HG03060 (cell line): ENCODE measurements at regions not wholly inside any gene's neighbourhood (a gene's known extent, or its start where the extent isn't known, plus 50 kb on each side); places are given as distances from the start of the nearest gene placed in this dataset.

ENCODE experiments used
- ATAC-seq: cut with Tn5 transposase; IDR thresholded peaks from one replicate; pipeline ENCODE4 v1.9.1; 2021; ENCODE audit warnings: low read depth, moderate number of reproducible peaks; ENCODE audit not compliant: unreplicated experiment

DNA sequence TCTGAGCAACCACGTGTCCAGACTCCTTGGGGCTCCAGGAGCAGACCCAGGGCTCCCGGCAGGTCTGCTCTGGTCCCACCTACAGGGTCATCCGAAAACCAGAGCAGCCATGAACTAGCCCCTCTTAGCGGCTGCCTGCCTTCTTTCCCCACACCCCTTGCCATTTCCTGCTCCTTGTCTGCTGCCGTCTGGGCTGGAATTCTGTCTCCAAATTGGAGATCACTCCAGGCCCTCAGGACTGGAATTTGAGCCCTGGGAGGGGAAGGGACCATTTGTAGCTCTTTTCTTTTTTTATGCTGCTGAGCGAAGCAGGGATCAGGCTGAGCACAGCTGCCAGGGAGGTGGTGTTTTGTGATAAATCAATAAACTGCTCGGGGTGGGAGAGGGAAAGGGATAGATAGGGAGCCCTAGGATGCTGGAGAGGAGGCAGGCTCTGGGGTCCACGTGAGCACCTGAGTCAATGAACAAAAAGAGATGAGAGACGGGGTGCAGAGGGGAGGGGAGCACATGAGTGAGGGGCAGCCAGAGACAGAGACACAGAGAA lies 257.5 kb downstream of the ENGASE start:
- ATAC-seq = no peak

DNA sequence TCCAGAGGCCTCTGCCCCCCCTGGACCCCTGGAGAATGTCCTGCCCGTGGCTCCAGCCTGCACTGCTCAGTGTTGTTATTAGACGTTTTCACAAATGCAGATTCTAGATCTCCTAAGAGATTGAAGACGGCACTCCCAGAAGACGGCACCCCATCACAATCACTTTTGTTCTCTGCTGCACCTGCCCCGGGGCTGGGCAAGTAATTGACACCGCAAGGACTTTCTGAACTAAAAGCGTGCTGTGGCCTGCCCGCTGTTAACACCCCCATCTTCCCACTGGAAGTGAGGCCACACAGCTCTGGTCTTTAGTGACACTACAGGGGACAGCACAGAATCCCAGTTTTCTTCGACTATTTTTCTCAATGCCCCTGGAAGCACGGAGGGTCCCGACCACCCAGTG lies 256.9 kb downstream of the ENGASE start:
- ATAC-seq = no peak

DNA sequence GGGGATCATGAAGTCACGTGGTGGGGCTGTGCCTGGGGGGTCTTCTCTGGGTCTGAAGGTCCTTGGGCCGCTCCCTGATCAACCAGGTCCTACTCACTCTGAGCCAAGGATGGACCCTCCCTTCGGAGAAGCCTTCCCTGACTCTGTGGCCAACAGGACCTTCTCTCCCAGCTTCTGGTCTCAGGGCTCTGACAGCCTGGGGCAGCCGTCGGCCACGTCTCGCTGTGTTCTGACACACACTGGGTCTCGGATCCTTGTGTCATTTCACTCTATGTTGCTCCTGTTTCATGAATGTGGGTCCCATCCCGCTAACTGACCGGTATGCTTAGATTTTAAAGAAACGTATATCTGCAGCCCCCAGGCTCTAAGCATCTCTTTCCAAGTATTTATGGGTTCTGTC lies 256.1 kb downstream of the ENGASE start:
- ATAC-seq = no peak

DNA sequence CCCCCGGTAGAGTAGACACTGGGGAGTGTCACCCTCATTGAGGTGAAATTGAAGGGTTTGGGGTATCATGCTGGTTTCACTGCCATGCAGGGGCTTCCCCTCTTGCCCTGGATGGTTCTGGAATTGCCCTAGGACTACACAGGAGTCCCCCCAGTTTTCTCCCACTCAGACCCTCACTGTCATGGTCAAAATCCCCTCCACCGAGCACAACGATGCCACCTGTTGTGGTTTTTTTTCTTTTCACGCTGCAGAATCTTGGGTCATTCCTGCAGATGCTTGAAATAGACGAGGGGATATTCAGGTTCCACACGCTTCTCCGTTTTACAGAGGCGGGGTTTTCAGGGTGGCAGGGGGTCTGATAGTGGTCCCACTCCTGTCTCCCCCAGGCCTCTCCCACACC lies 255.6 kb downstream of the ENGASE start:
- ATAC-seq = no peak

DNA sequence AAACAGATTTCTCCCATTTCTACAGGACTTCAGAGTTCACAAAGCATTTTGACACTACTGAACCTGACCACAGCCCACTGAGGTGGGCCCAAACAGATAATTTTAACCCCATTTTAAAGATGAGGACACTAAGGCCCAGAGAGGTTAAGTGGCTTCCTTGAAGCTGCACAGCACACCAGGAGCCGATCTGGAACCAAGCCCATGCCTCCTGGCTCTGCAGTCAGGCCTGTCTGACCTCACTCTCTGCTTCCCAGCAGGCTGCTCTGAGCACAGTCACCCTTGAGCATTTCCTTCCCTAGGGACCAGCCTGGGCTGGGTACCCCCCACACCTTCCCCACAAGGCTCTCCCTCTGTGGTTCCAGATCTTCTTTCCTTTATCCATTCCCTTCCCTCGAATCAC lies 252.2 kb downstream of the ENGASE start:
- ATAC-seq = no peak

DNA sequence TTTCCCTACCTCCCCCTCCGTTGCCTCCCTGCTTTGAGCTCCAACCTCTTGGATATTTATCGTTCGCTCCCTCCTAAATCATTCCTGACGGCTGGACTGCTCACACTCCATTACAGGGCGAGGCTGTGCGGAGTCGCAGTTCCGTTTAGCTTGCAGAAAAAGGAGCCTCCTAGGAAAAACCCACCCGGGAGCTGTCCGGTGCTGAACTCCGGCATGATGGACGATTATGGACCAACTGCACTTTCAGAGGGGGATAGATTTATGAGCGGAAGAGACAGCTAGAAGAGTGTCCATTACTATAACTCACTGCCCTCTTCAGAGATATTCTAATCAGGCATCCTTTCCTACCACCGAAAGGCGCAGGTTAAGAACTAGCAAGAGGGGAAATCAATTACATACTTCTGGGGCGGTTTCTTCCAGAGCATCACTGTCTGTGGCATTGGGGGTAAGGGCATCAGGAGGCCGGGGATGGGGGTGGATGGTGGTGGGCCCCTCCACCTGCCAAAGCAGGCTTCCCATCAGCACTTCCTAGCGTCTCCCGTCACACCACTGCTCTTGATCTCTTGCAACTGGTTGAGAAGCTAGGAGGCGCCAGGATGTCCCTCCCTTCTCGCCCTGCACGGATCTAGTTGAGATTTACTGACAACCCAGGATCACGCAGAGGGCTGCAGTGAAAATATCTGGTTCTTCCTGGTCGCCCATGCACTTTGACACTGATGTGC lies 251.2 kb downstream of the ENGASE start:
- no peak for ATAC-seq

DNA sequence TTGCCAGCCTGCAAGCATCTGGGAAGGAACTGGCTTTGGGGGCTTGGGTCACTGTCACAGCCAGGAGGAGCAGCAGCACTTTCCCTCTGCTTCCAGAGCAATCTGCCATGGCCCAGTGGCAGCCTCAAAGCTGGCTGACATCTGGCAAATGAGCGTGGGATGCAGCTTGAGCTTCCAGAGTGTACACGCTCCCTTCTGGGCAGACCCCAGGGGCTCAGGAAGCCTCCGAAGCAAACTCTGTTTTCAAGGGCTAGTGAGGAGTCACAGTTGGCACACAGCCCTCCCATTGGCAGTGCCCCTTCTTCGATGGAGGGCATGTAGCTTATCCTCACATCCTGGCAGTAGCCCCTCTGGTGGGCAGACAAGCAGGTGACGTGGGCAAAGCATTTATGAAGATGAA lies 249.6 kb downstream of the ENGASE start:
- ATAC-seq = no peak

DNA sequence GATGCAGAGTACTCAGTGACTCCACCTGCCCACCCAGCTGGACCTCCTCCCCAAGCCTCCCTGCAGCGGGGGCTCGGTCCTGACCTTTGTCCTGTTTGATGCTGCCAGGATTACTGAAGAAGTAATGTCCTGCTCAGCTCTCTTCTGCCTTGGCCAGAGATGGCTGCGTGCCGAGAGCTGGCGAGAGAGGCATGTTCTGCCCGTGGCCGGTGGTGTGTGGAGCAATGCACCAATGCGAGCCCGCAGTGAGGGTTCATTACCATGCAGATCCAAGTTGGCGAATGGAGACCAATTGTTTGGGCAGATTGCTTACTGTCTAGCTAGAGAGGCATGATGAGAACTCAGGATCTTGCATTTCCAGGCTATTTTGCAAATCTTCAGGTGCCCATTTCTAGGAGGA lies 248.9 kb downstream of the ENGASE start:
- no peak for ATAC-seq

DNA sequence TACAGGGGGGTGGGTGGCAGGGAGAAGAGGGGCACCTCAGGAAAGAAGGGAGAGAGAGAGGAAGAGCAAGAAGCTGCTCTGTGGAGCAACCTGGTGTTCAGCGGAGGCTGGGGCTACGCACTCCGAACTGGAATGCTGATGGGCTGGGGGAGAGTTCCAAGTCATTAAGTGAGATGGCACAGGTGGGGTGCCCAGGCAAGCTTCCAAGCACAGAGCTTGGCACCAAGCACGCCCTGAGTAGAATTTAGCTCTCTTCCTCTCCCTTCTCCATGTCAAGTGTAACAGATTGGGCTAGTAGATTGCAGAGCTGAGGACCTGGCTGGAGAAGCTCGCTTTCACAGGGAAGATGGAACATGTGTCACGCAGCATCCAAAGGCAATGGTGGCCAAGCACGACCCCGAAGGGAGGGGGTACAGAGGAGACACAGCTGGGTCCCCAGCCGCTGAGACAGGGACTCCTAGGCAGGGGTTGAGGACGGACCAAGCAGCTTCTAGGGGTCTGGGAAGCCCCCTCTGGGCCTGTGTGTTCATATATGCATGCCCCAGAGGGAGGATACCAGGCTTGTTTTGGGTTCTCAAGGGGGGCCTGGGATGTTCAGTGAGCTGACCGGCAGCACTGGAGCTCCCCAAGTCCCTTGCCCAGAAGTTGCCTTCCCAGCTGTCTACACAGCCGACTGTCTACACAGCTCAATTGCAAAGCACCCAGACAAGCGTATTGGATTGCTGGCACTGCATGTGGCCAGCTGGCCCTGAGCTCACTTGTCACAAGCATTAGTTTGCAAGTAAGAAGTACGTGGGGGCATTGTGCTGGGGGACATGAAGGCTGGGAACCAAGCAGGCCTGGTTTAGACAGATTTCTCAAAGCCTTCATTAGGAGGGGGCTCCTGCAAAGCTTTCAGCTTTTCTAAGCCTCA lies 247.8 kb downstream of the ENGASE start:
- no peak for ATAC-seq

DNA sequence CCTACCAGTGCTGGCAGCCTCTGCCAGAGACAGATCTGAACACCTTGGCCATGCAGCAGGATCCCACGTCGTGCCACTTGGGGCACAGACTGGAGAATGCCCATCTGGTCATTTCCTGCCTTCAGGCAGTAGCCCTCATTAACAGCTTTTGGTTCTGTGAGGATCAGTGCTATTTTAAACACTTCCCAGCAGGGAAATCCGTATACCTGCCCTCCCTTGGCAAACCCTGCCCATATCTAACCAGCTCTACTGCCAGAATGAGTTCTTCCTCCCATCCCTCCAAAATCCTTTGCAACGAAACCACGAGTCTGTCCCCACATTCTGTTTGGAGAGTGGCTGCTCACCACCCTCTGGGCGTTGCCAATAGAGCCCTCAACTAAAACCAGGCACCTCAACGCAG lies 245.7 kb downstream of the ENGASE start:
- no peak for ATAC-seq

DNA sequence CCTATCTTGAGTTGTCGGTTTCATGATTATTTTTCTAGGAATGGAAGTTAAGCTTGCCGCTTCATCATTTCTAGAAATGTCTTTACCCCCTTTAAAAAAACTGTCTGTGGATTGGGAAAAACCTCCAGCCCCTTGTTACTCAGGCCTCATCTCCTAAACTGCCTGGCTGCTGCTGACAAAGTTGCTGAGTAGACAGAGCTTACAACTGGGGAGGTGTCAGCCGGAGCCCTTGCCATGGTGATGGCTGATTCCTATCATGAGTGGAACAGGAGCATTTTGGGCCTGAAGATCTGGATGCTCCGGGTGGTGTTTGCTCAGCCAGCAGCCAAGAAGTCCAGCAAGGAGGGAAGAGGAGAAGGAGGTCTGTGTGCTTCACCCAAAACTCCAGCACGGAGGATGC lies 243.3 kb downstream of the ENGASE start:
- no peak for ATAC-seq

DNA sequence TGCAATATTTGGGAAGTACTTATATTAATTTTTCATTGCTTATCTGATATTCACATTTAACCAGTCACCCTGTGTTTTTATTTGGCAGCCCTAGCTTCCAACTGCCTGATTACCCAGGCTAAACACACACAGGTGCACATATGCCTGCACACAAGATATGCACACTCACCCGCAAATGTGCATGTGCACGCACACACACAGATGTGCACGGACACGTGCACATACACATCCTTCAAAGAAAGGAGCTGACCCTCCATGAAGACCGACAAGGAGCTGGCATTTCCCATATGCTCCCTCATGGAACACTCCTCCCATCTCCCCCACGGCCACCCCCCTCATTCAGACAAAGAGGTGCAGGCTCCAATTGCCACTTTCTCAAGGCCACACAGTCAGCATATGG lies 242.2 kb downstream of the ENGASE start:
- no peak for ATAC-seq

DNA sequence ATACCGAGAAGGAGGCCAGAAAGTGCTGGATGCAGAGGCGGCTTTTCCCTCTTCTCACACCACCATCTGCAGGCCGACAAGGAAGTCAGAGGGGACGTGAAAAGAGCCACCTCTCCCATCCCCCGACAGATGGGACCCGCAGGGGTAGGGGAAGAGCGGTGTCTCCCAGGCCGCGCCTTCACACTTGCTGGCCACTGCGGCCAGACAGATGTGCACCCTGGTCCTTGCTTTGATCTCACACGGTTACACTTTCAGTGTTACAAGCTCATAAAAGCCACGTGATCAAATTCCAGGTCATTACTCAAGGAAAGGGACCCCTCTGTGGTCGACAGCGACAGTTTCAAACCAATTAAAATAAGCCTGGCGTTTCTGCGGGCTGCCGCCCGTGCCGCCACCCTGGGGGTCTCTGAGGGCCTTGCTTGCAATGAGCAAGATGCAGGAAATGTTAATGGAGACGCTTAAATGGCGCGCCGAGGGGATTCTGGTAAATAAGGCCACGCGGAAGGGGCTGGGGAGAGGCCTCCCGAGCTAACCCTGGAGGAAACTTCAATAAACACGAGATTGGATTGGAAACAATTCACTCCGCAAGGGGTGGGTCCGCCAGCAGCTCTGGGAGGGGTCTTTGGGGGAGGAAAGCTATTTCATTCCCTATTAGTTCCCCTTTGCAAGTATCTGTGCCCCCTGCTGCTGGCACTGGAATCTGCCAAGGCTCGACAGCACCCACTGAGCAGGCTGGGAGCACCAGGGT lies 240.9 kb downstream of the ENGASE start:
- ATAC-seq = no peak

DNA sequence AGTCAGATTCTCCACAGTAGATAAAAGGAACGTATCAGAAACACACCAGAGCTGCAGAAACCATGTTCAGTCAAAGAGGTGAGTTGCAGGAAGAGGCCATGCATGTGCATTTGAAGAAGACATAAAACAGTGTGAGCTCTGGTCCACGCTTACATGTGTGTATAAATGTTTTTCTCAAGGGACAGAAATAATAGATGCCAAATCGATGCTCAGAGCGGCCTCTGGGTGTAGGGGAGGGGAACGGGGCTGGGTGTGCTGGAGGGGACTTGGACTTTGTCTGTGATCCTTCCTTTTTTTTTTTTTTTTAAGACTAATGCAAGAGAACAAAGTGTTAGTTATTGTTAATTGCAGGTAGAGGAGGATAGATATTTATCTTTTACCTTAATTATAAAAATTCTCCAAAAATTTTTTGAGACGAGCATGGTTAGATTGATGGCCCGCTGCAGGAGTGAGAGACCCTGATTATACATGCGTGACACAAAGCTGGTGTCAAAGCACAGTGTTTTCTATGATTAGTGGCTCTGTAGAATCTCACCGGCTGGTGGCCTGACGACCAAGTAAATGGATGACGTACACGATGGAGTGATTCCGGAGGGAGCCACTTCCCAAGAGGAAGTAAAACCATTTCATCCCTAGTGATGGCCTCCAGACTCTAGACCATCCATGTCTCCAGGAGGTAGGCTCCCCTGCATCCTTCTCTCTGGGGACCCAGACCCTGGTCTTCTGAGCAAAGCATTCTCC lies 240.2 kb downstream of the ENGASE start:
- no peak for ATAC-seq

DNA sequence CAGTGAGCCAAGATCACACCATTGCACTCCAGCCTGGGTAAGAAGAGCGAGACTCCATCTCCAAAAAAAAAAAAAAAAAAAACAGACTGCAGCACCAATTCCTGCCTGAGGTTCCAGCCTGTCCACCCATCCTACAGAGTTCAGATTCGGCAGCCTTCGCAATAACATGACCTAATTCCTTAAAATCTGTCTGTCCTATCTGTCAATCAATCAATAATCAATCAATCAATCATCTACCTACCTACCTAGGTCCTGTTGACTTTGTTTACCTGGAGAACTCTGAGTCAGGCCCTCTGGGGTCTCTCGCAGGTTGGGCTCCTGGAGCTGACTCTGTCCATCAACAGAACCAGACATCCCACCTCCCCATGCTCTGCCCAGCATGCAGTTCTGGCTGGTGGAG lies 236.7 kb downstream of the ENGASE start:
- no peak for ATAC-seq

DNA sequence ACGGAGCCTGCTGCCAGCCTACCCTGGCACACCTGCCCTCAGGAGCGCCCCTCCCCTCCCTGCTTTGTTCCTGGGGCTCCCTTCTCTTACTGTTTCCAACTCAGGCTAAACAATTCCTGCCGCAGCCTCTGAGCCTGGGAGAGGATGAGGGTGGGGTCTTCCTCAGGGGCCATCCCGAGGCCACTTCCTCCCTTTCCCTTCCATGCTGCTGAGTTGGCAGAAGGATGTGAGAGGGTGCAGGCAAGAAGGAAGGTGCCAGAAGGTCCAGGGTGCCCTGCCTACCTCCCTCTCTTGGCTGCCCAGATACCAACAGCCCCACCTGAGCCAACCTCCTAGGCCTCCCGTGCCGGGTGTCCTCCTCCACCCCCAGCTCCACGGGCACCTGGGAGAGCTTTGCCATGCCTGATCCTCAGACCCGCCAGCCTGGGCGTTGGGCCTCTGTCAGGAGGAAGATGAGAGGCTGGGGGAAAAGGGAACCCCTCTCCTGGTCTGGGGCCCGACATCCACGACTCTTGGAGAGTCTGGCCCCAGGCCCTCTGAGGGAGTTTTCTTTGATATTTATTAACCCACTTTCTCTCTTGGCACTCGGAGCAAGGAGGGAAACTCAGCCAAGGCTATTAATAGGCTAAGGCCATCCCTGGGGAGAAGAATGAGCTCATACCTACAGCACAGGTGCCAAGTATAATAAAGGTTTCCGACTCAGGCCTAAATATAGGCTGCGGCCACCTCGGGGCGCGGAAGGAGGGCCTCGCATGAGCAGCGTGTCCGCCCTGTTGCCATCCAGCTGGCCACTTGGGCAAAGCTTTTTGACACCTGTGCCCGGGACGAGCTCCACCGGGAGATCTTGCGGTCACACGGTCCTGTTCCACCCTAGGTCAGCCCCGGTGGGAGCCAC lies 232.0 kb downstream of the ENGASE start:
- ATAC-seq = no peak

DNA sequence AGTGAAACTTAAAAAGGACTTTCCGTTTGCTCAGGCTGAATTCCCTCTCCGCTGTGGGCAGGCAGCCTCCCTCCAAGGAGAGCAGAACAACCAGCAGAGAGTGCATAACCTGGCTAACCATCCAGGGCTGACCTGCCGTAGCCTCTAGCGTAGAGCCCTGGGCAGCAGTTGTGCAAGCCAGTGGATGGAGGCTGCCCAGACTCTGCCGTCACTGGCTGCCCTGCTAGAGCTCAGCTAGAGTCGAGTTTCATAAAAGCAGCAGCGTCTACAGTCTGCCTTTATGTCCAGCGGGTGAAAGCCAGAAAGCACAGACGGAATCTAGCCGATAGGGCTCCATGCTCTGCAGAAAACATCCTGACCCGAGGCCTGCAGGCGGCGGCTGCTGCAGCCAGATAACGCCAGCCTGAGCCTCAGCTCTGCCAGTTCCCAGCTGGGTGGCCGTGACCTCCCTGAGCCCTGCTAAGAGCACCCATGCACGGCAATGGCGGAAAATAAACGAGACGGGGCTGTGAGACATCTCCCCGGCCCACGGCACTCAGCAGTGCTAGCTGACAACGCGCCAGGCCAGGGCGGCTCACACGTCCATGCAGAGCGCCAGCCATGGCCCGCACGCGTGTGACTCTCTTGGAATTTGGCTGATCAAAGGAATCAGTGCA lies 231.3 kb downstream of the ENGASE start:
- ATAC-seq = no peak

DNA sequence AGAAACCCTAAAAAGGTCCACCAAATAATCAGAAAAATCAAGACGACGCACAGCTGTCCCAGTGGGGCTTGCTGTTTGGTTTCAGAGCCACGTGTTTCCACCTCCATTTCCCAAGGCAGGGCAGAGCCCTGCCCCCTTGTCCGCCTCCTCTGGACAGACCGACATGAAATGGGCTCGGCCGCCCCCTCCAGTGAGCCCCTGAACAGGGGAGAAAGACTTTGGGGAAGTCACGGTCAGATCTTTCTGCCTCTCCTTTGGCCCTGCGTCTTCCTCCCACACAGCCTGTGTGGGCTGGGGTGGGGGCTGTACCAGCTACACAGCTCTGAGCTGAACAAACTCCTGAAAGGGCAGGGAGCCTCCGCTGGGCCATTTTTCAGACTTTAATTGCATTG lies 230.7 kb downstream of the ENGASE start:
- no peak for ATAC-seq

DNA sequence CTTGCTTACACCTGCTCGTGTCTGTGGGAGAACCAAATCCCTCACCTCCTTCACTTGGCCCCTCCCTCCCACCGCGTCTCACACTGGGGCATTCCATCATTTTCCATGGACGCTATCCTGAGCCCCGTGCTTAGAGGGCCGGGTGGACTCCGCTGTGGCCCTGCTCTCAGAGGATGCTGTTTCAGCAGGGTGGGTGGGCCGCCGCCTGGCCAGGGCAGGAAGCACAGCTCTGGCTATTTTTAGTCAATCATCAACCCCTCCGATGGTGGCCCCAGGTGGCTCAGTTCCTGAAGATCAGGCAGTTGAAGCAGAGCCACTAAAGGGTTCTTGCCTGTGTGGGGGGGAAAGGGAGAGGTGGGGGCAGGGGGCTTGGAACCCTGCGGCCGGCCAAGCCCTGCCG lies 230.3 kb downstream of the ENGASE start:
- no peak for ATAC-seq
